Neural crest cell (in vitro differentiated cells): ENCODE measurements at regions not wholly inside any gene's neighbourhood (a gene's known extent, or its start where the extent isn't known, plus 50 kb on each side); places are given as distances from the start of the nearest gene placed in this dataset.

Experiments
- DNase-seq: peaks from one replicate; pipeline ENCODE4 v3.0.0; 2021; ENCODE audit warnings: low read depth, mixed read lengths, low spot score
- H3K27ac Mint-ChIP-seq: one replicate; pipeline ENCODE4 v1.8.0; 2021; ENCODE audit warnings: mild to moderate bottlenecking, mixed read lengths; ENCODE audit not compliant: unreplicated experiment
- H3K27me3 Mint-ChIP-seq: 2 replicates; pipeline ENCODE4 v1.8.0; 2021; ENCODE audit warnings: low read depth, mild to moderate bottlenecking, mixed read lengths
- H3K36me3 Mint-ChIP-seq: 2 replicates; pipeline ENCODE4 v1.8.0; 2021; ENCODE audit warnings: low read depth, mild to moderate bottlenecking, mixed read lengths
- H3K4me1 Mint-ChIP-seq: 2 replicates; pipeline ENCODE4 v1.8.0; 2021; ENCODE audit warnings: mixed read lengths
- H3K4me3 Mint-ChIP-seq: one replicate; pipeline ENCODE4 v1.8.0; 2021; ENCODE audit warnings: mild to moderate bottlenecking, mixed read lengths
- H3K9me3 Mint-ChIP-seq: 2 replicates; pipeline ENCODE4 v1.8.0; 2021; ENCODE audit warnings: mixed read lengths
- CTCF ChIP-seq: fragments of 200-600 bp; sonication (generic); conservative IDR thresholded peaks from 2 replicates; pipeline ENCODE4 v1.5.0; 2021; ENCODE audit warnings: antibody characterized with exemption, mild to moderate bottlenecking

DNA sequence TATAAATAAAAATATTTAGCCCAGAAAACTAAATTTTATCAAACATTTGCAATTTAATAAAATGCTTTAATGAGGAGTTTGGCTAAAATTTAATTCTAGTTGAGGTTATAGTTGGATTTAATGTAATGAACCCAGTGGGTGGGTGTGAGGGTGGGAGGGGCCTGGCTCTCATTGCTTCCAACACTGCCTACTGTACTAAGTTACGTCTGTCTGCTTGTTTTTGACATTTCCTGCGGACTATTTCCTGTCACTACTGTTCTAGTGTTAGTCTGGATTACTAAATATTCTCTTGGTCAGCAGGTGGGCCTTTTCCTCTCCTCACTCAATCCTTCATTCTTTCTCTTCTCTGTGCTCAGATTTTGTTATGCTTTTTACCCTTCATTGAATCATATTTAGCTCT lies 82.5 kb upstream of the MAP3K7 start:
- Mint-ChIP-seq H3K36me3 (no peaks in the 10 kb centered on the region), H3K9me3 (no peaks in the 10 kb centered on the region), H3K27me3 (peaks cover 5% of the 10 kb centered on the region), H3K4me3 (no peak overlapping the region), H3K27ac (no peak overlapping the region), H3K4me1 (no peaks in the 10 kb centered on the region)
- TF ChIP-seq CTCF: no peak
- no peak for DNase-seq

- Mint-ChIP-seq H3K4me3 (no peak overlapping the region), H3K4me1 (no peaks in the 10 kb centered on the region), H3K9me3 (no peaks in the 10 kb centered on the region), H3K27me3 (no peaks in the 10 kb centered on the region), H3K36me3 (no peaks in the 10 kb centered on the region), H3K27ac (no peak overlapping the region)
- DNase-seq: no peak
- TF ChIP-seq CTCF: no peak
These were observed 81.3 kb upstream of the MAP3K7 start for GRCh38 chr6:90668141-90668540.

- Mint-ChIP-seq H3K9me3 (no peaks in the 10 kb centered on the region), H3K4me1 (peaks cover 11% of the 10 kb centered on the region), H3K4me3 (no peak overlapping the region), H3K27ac (no peak overlapping the region), H3K27me3 (no peaks in the 10 kb centered on the region), H3K36me3 (no peaks in the 10 kb centered on the region)
- no peak for TF ChIP-seq CTCF
- no peak for DNase-seq
These were observed 77.0 kb upstream of the MAP3K7 start for GRCh38 chr6:90663873-90664272.

- Mint-ChIP-seq H3K4me3 (no peak overlapping the region), H3K9me3 (no peaks in the 10 kb centered on the region), H3K27me3 (no peaks in the 10 kb centered on the region), H3K27ac (no peak overlapping the region), H3K36me3 (no peaks in the 10 kb centered on the region), H3K4me1 (peaks cover 11% of the 10 kb centered on the region)
- DNase-seq: no peak
- TF ChIP-seq CTCF: no peak
These were observed 76.2 kb upstream of the MAP3K7 start for GRCh38 chr6:90663106-90663505.

DNA sequence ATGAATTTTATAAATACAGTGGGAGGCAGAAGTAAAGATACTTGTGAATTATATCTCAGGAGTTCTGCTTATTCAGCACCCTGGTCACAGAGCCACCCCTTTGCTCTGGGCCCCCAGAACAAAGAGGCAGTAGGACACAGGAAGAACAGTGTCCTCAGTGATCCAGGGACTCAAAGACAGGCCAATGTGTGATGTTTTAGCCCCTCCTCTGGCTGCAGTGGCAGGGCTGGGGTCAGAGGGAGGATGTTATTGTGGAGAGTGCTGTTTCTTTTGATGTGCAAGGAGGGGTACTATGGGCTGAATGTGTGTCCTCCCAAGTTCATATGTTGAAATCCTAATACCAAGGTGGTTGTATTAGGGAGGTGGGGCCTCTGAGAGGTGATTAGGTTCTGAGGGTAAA lies 74.1 kb upstream of the MAP3K7 start:
- no peak overlapping the region for H3K4me3 Mint-ChIP-seq
- H3K9me3 Mint-ChIP-seq: no peaks in the 10 kb centered on the region
- no peaks in the 10 kb centered on the region for H3K36me3 Mint-ChIP-seq
- no peaks in the 10 kb centered on the region for H3K27me3 Mint-ChIP-seq
- peaks cover 11% of the 10 kb centered on the region for H3K4me1 Mint-ChIP-seq
- no peak for TF ChIP-seq CTCF
- no peak for DNase-seq
- no peak overlapping the region for H3K27ac Mint-ChIP-seq

DNA sequence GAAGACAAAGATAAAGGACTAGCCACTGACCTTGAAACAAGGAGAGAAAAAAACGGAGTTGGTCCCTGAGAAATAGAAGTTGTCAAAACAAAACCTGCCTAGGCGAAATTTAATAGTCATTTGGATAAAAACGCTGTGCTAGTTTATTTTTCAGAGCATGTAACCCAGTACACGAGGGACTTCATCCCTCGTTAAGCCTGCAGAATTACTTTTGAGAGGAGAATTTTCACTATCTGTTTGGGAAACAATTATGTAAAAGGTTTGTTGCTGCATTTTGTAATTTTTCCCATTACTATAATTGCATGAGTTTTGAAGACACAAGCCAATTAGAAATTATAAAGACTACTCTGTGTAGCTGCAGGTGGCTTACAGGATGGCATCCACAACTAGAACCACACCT lies 71.6 kb upstream of the MAP3K7 start:
- Mint-ChIP-seq H3K9me3 (no peaks in the 10 kb centered on the region), H3K36me3 (no peaks in the 10 kb centered on the region), H3K4me3 (no peak overlapping the region), H3K27ac (no peak overlapping the region), H3K27me3 (no peaks in the 10 kb centered on the region), H3K4me1 (peaks cover 11% of the 10 kb centered on the region)
- TF ChIP-seq CTCF: no peak
- DNase-seq: no peak
